ENCODE measurements at regions not wholly inside any gene's neighbourhood (a gene's known extent, or its start where the extent isn't known, plus 50 kb on each side); places are given as distances from the start of the nearest gene placed in this dataset.

- no peak overlapping the region for H3K4me3 ChIP-seq
- H3K27ac ChIP-seq: no peak overlapping the region
- no peaks in the 10 kb centered on the region for H3K9me3 ChIP-seq
- H3K4me1 ChIP-seq: no peaks in the 10 kb centered on the region
- no peaks in the 10 kb centered on the region for H3K36me3 ChIP-seq
- TF ChIP-seq, protein P1, sequence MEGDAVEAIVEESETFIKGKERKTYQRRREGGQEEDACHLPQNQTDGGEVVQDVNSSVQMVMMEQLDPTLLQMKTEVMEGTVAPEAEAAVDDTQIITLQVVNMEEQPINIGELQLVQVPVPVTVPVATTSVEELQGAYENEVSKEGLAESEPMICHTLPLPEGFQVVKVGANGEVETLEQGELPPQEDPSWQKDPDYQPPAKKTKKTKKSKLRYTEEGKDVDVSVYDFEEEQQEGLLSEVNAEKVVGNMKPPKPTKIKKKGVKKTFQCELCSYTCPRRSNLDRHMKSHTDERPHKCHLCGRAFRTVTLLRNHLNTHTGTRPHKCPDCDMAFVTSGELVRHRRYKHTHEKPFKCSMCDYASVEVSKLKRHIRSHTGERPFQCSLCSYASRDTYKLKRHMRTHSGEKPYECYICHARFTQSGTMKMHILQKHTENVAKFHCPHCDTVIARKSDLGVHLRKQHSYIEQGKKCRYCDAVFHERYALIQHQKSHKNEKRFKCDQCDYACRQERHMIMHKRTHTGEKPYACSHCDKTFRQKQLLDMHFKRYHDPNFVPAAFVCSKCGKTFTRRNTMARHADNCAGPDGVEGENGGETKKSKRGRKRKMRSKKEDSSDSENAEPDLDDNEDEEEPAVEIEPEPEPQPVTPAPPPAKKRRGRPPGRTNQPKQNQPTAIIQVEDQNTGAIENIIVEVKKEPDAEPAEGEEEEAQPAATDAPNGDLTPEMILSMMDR (IDR thresholded peaks at IDR 0.05): no peak
- DNase-seq (ENCODE audit: low spot score): no peak
- no peaks in the 10 kb centered on the region for H3K27me3 ChIP-seq
Observed at GRCh38 chr1:22284236-22284635, 141.3 kb upstream of the WNT4 start.

GRCh38 chr1:22284906-22285548 lies 142.1 kb upstream of the WNT4 start:
- H3K36me3 ChIP-seq: no peaks in the 10 kb centered on the region
- H3K9me3 ChIP-seq: no peaks in the 10 kb centered on the region
- H3K27me3 ChIP-seq: no peaks in the 10 kb centered on the region
- no peak overlapping the region for H3K4me3 ChIP-seq
- no peaks in the 10 kb centered on the region for H3K4me1 ChIP-seq
- TF ChIP-seq, protein P1 (IDR thresholded peaks at IDR 0.05): no peak
- no peak for DNase-seq (ENCODE audit: low spot score)
- H3K27ac ChIP-seq: no peak overlapping the region

GRCh38 chr1:22285549-22286396 lies 142.9 kb upstream of the WNT4 start:
- Histone ChIP-seq H3K27ac (no peak overlapping the region), H3K4me1 (no peaks in the 10 kb centered on the region), H3K4me3 (no peak overlapping the region), H3K36me3 (no peaks in the 10 kb centered on the region), H3K9me3 (no peaks in the 10 kb centered on the region), H3K27me3 (no peaks in the 10 kb centered on the region)
- TF ChIP-seq, protein P1 (IDR thresholded peaks at IDR 0.05): no peak
- DNase-seq (ENCODE audit: low spot score): no peak

DNA sequence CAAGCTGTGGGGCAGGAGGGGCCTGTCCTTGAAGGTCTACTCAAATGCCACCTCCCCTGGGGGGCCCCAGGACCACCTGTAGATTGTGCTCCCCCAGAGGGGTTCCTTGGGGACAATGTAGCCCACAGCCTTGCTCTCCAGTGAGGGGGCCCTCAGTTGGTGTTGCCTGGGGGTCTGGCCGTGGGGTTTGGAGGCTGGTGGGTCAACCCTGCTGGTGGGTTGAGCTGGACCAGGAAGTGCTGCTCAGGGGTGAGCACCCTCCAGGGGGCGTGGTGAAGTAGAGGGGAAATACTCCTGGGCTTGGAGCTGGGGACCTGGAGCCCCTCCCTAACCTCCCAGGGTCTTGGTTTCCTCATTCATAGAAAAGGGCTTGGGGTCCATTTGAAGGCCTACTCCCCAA lies 143.6 kb upstream of the WNT4 start:
- Histone ChIP-seq H3K36me3 (no peaks in the 10 kb centered on the region), H3K27me3 (no peaks in the 10 kb centered on the region), H3K27ac (no peak overlapping the region), H3K9me3 (no peaks in the 10 kb centered on the region), H3K4me3 (no peak overlapping the region), H3K4me1 (no peaks in the 10 kb centered on the region)
- DNase-seq (ENCODE audit: low spot score): no peak
- TF ChIP-seq, protein P1 (IDR thresholded peaks at IDR 0.05): no peak

DNA sequence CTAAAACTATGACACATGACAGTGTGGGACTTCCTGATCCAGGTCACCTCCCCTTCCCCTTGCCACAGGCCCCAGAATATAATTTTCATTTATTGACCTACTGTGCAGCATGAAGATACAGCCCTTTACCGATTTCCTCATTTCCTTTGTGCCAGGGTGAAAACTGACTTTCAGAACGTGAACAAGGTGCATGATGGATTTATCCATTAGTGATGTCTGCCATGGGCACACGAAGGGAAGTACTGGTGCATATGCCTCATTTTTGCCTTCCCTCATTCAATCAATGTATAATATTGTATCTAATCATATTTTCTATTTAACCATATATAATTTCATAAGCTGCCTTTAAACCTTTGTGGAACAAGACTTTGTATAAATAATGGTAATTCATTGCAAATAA lies 144.4 kb upstream of the WNT4 start:
- no peak for DNase-seq (ENCODE audit: low spot score)
- Histone ChIP-seq H3K4me1 (no peaks in the 10 kb centered on the region), H3K9me3 (no peaks in the 10 kb centered on the region), H3K36me3 (no peaks in the 10 kb centered on the region), H3K27me3 (no peaks in the 10 kb centered on the region), H3K4me3 (no peak overlapping the region), H3K27ac (no peak overlapping the region)
- TF ChIP-seq, protein P1 (IDR thresholded peaks at IDR 0.05): no peak
